ENCODE measurements at regions not wholly inside any gene's neighbourhood (a gene's known extent, or its start where the extent isn't known, plus 50 kb on each side); places are given as distances from the start of the nearest gene placed in this dataset.

DNA sequence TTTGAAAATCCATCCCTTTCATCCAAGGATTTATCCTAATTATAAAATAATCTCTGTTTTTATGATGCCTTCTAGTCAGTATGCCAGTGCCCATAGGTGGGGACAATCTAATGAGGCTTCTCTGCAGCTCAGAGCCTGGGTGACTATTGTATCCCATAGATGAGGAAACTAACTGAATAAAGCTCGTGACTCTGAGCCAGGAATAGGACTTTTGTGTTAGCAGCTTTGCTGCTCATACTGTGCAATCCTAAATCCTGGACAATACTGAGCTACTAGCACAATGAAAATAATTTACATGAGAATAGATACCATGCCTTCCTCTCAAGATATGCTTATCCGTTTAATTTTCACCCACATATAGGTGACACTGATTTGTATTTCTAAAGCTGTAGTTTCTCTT is 443.0 kb downstream of the PLK2 start (continued):
- TF ChIP-seq CTCF (IDR thresholded peaks at IDR 0.05; ENCODE audit: low read depth, low read length, missing input control) (no peak), RXRA (IDR thresholded peaks at IDR 0.05) (no peak), FOXA1 (IDR thresholded peaks at IDR 0.05) (no peak)

DNA sequence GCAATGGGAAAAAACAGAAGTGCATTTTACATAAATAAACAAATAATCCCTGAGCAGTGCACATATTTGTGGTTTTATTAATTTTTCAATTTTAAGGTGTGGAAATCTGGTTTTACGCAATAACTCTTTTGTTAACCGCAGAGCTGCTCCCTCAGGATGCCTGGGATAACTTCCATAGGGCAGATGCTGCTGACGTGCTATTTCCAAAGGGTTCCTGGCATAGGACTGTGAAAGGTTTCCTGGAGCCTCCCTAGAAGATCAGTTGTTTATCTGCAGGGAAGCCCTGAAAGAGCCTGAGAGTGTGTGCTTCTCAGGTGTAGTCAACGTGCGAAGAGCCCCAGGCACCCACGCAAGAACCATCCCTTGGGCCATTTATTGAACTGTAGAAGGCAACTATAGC is 443.5 kb downstream of the PLK2 start:
- H3K9ac ChIP-seq (ENCODE audit: low read depth in 1 of 2, low read length in 2 of 2), result no peak overlapping the region
- H3K4me1 ChIP-seq (ENCODE audit: control insufficient read depth in 4 of 4, insufficient read depth in 4 of 4, low read length in 3 of 4), result no peaks in the 10 kb centered on the region
- H3K4me3 ChIP-seq (ENCODE audit: low read depth in 1 of 3, low read length in 3 of 3), result no peak overlapping the region
- H3K9me3 ChIP-seq (ENCODE audit: control insufficient read depth in 4 of 4, low read length in 3 of 4), result no peaks in the 10 kb centered on the region
- H3K27ac ChIP-seq (ENCODE audit: low read depth in 1 of 2, low read length in 2 of 2), result no peak overlapping the region
- no peak for DNase-seq (ENCODE audit: low spot score)
- 86% methylated on average over 6 of the region's 6 CpGs for WGBS
- no peak for TF ChIP-seq GABPA (IDR thresholded peaks at IDR 0.05 in 1 of 2, conservative IDR thresholded peaks at IDR 0.05 in 1 of 2)
- no peak for TF ChIP-seq YY1 (IDR thresholded peaks at IDR 0.05)
- no peak for TF ChIP-seq FOXA2 (IDR thresholded peaks at IDR 0.05)
- no peak for TF ChIP-seq RAD21 (IDR thresholded peaks at IDR 0.05)
- no peak for TF ChIP-seq CTCF (IDR thresholded peaks at IDR 0.05; ENCODE audit: low read depth, low read length, missing input control)
- no peak for TF ChIP-seq ZBTB33 (IDR thresholded peaks at IDR 0.05)
- no peak for TF ChIP-seq REST (IDR thresholded peaks at IDR 0.05)
- H3K36me3 ChIP-seq (ENCODE audit: control insufficient read depth in 4 of 4, insufficient read depth in 3 of 4, low read depth in 1 of 4, low read length in 3 of 4), result no peaks in the 10 kb centered on the region
- H3K27me3 ChIP-seq (ENCODE audit: control insufficient read depth in 4 of 4, insufficient read depth in 4 of 4, low read length in 3 of 4), result no peaks in the 10 kb centered on the region

- no peaks in the 10 kb centered on the region for H3K9me3 ChIP-seq (ENCODE audit: control insufficient read depth in 4 of 4, low read length in 3 of 4)
- no peak overlapping the region for H3K9ac ChIP-seq (ENCODE audit: low read depth in 1 of 2, low read length in 2 of 2)
- no peak for DNase-seq (ENCODE audit: low spot score)
- H3K4me1 ChIP-seq (ENCODE audit: control insufficient read depth in 4 of 4, insufficient read depth in 4 of 4, low read length in 3 of 4), result no peaks in the 10 kb centered on the region
- no peak overlapping the region for H3K27ac ChIP-seq (ENCODE audit: low read depth in 1 of 2, low read length in 2 of 2)
- no peaks in the 10 kb centered on the region for H3K27me3 ChIP-seq (ENCODE audit: control insufficient read depth in 4 of 4, insufficient read depth in 4 of 4, low read length in 3 of 4)
- no peak overlapping the region for H3K4me3 ChIP-seq (ENCODE audit: low read depth in 1 of 3, low read length in 3 of 3)
- WGBS, result 88% methylated on average over 3 of the region's 3 CpGs
- no peaks in the 10 kb centered on the region for H3K36me3 ChIP-seq (ENCODE audit: control insufficient read depth in 4 of 4, insufficient read depth in 3 of 4, low read depth in 1 of 4, low read length in 3 of 4)
- TF ChIP-seq CTCF (IDR thresholded peaks at IDR 0.05; ENCODE audit: low read depth, low read length, missing input control), result no peak
- no peak for TF ChIP-seq JUND (IDR thresholded peaks at IDR 0.05)
- TF ChIP-seq REST (IDR thresholded peaks at IDR 0.05), result no peak
- no peak for TF ChIP-seq RXRA (IDR thresholded peaks at IDR 0.05)
- TF ChIP-seq SP1 (IDR thresholded peaks at IDR 0.05), result no peak
- no peak for TF ChIP-seq FOXA1 (IDR thresholded peaks at IDR 0.05)
- no peak for TF ChIP-seq GABPA (IDR thresholded peaks at IDR 0.05 in 1 of 2, conservative IDR thresholded peaks at IDR 0.05 in 1 of 2)
- TF ChIP-seq, protein P1, sequence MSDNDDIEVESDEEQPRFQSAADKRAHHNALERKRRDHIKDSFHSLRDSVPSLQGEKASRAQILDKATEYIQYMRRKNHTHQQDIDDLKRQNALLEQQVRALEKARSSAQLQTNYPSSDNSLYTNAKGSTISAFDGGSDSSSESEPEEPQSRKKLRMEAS (IDR thresholded peaks at IDR 0.05), result no peak
- TF ChIP-seq HNF4G (IDR thresholded peaks at IDR 0.05), result no peak
These were observed 444.7 kb downstream of the PLK2 start for GRCh38 chr5:58015175-58015574.

Measured in liver (tissue), 8 donors.